Vagina (tissue), 2 donors: ENCODE measurements at regions not wholly inside any gene's neighbourhood (a gene's known extent, or its start where the extent isn't known, plus 50 kb on each side); places are given as distances from the start of the nearest gene placed in this dataset.
"Not testable (repeated sequence)": the region's sequence is repeated elsewhere in the genome, so short reads cannot be mapped to it uniquely, and the experiment has no call there.

Experiments used
- POLR2A ChIP-seq, 2 donors: fragments of 450-650 bp; IDR thresholded peaks; one replicate each; pipeline ENCODE4 v1.6.1; 2017; ENCODE audit warnings: antibody characterized with exemption in 2 of 2, mild to moderate bottlenecking in 2 of 2, moderate library complexity in 2 of 2
- POLR2AphosphoS5 ChIP-seq, 2 donors: sonication (generic); formaldehyde crosslinking; IDR thresholded peaks; one replicate each; pipeline ENCODE4 v1.9.0; 2017; ENCODE audit warnings: antibody characterized with exemption in 2 of 2, mild to moderate bottlenecking in 2 of 2, low read depth in 1 of 2; ENCODE audit not compliant: insufficient read depth in 1 of 2
- TF ChIP-seq, protein P1 (sequence below), 3 experiments: fragments of 450-650 bp in 2 of 3; fragments of 200-600 bp in 1 of 3; sonication (generic) in 1 of 3; IDR thresholded peaks; one replicate each; pipeline ENCODE4 v1.5.1; 2017 to 2019; ENCODE audit warnings: antibody characterized with exemption in 3 of 3, mild to moderate bottlenecking in 2 of 3, moderate library complexity in 2 of 3

DNA sequence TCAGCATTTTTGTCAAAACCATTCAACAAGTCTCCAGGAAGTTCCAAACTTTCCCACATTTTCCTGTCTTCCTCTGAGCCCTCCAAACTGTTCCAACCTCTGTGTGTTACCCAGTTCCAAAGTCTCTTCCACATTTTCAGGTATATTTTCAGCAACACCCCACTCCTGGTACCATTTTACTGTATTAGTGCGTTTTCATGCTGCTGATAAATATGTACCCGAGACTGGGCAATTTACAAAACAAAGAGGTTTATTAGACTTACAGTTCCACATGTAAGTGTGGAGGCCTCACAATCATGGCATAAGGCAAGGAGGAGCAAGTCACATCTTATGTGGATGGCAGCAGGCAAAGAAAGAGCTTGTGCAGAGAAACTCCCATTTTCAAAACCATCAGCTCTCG, 315.9 kb upstream of the ESRRG start:
- TF ChIP-seq, protein P1, sequence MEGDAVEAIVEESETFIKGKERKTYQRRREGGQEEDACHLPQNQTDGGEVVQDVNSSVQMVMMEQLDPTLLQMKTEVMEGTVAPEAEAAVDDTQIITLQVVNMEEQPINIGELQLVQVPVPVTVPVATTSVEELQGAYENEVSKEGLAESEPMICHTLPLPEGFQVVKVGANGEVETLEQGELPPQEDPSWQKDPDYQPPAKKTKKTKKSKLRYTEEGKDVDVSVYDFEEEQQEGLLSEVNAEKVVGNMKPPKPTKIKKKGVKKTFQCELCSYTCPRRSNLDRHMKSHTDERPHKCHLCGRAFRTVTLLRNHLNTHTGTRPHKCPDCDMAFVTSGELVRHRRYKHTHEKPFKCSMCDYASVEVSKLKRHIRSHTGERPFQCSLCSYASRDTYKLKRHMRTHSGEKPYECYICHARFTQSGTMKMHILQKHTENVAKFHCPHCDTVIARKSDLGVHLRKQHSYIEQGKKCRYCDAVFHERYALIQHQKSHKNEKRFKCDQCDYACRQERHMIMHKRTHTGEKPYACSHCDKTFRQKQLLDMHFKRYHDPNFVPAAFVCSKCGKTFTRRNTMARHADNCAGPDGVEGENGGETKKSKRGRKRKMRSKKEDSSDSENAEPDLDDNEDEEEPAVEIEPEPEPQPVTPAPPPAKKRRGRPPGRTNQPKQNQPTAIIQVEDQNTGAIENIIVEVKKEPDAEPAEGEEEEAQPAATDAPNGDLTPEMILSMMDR (IDR thresholded peaks at IDR 0.05), result not testable (repeated sequence)
- TF ChIP-seq POLR2AphosphoS5 (IDR thresholded peaks at IDR 0.05; ENCODE audit: insufficient read depth in 1 of 2, low read depth in 1 of 2); POLR2A (IDR thresholded peaks at IDR 0.05): not testable (repeated sequence)
